Left ventricle myocardium inferior (tissue), 1 donor: ENCODE measurements at regions not wholly inside any gene's neighbourhood (a gene's known extent, or its start where the extent isn't known, plus 50 kb on each side); places are given as distances from the start of the nearest gene placed in this dataset.

Experiments
- DNase-seq: peaks from one replicate; pipeline ENCODE4 v3.0.0-alpha.2; 2020
- H3K27ac ChIP-seq: fragments of 200-600 bp; replicated peaks from 2 replicates; pipeline ENCODE4 v1.8.0; 2021
- H3K27me3 ChIP-seq: fragments of 200-600 bp; 2 replicates; pipeline ENCODE4 v1.8.0; 2021; ENCODE audit warnings: low read depth
- H3K36me3 ChIP-seq: fragments of 200-600 bp; 2 replicates; pipeline ENCODE4 v1.8.0; 2021
- H3K4me1 ChIP-seq: fragments of 200-600 bp; 2 replicates; pipeline ENCODE4 v1.8.0; 2021
- H3K4me3 ChIP-seq: fragments of 200-600 bp; 2 replicates; pipeline ENCODE4 v1.8.0; 2021; ENCODE audit warnings: mild to moderate bottlenecking, moderate library complexity
- H3K9me3 ChIP-seq: fragments of 200-600 bp; replicated peaks from 2 replicates; pipeline ENCODE4 v1.8.0; 2021
- intact Hi-C: fragments of 100-400 bp; cut with micrococcal nuclease; formaldehyde crosslinking; loops from one replicate; pipeline ENCODE4 v1.11.0; 2022
- TF ChIP-seq, protein P1 (sequence below): fragments of 200-600 bp; IDR thresholded peaks from 2 replicates; pipeline ENCODE4 v1.8.0; 2021; ENCODE audit warnings: antibody characterized with exemption, mild to moderate bottlenecking, borderline replicate concordance
- donor health status: DM: no; HTN: yes; CAD: no; lungs with severe emphysema.

DNA sequence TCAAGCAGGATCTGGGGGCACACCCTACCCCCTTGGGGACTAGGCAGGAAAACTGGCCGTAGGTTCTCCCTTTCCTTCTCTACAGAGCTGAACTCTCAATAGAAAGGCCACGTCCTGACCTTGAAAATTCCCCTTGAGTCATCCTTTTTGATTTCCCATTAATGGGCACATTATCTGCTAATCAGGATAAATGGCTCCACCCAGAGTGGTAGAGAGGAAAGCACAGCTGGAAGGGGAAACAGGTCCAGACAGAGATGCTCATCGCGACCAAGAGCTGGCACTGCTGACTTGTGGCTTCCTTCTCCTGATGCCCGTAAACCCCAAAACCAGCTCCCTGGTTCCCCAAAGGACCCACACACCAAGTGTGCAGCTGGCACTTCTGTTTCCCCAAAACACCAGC, 206.5 kb upstream of the CDH5 start:
- H3K36me3 ChIP-seq: no peaks in the 10 kb centered on the region
- intact Hi-C loops: no loop called here
- H3K4me1 ChIP-seq: peaks cover 3% of the 10 kb centered on the region
- peaks cover 22% of the 10 kb centered on the region for H3K27me3 ChIP-seq
- H3K27ac ChIP-seq: no peak overlapping the region
- DNase-seq: no peak
- TF ChIP-seq, protein P1, sequence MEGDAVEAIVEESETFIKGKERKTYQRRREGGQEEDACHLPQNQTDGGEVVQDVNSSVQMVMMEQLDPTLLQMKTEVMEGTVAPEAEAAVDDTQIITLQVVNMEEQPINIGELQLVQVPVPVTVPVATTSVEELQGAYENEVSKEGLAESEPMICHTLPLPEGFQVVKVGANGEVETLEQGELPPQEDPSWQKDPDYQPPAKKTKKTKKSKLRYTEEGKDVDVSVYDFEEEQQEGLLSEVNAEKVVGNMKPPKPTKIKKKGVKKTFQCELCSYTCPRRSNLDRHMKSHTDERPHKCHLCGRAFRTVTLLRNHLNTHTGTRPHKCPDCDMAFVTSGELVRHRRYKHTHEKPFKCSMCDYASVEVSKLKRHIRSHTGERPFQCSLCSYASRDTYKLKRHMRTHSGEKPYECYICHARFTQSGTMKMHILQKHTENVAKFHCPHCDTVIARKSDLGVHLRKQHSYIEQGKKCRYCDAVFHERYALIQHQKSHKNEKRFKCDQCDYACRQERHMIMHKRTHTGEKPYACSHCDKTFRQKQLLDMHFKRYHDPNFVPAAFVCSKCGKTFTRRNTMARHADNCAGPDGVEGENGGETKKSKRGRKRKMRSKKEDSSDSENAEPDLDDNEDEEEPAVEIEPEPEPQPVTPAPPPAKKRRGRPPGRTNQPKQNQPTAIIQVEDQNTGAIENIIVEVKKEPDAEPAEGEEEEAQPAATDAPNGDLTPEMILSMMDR: no peak
- H3K9me3 ChIP-seq: no peaks in the 10 kb centered on the region
- no peak overlapping the region for H3K4me3 ChIP-seq

DNA sequence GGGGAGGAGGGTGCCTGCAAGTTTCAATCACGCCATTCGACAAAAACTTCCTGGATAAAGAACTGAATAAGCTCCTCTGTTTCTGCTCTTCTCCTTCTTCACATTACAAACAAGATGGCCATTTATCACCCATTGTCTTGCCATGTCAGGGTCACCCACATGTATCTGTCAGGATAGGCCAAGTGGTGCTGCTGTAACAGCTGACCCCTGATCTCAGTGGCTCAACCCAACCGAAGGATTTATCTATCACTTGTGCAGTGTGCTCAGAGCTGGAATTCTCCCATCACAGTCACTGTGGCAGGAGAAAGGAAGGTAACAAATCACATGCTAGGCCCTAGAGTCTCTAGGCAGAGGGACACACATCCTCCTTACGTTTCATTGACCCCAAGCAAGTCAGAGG, 210.0 kb upstream of the CDH5 start:
- Histone ChIP-seq H3K4me1 (peaks cover 2% of the 10 kb centered on the region), H3K36me3 (no peaks in the 10 kb centered on the region), H3K27ac (no peak overlapping the region), H3K27me3 (no peaks in the 10 kb centered on the region), H3K9me3 (no peaks in the 10 kb centered on the region), H3K4me3 (no peak overlapping the region)
- intact Hi-C loops: no loop called here
- TF ChIP-seq, protein P1: no peak
- no peak for DNase-seq

DNA sequence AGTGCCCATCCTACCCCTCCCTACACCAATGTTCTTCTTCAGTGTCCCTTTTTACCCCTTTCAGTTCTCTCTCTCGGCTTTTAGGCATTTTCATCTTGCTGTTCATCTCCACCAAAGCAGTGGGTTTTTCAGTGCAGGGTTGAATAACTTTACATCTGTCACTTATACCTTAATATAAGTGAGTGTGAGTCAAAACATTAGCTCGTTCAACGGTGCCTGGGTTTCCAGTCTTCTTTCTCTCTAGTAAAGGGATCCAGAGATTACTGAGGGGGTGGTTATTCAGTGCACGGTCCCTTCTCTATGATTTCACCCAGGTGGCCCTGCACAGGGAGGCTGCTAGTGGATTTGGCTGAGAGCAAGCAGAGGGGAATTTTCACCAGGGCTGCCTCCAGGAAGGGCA, 210.6 kb upstream of the CDH5 start:
- Histone ChIP-seq H3K36me3 (no peaks in the 10 kb centered on the region), H3K4me3 (no peak overlapping the region), H3K4me1 (peaks cover 8% of the 10 kb centered on the region), H3K27me3 (no peaks in the 10 kb centered on the region), H3K27ac (no peak overlapping the region), H3K9me3 (no peaks in the 10 kb centered on the region)
- intact Hi-C loops: no loop called here
- TF ChIP-seq, protein P1: no peak
- no peak for DNase-seq

DNA sequence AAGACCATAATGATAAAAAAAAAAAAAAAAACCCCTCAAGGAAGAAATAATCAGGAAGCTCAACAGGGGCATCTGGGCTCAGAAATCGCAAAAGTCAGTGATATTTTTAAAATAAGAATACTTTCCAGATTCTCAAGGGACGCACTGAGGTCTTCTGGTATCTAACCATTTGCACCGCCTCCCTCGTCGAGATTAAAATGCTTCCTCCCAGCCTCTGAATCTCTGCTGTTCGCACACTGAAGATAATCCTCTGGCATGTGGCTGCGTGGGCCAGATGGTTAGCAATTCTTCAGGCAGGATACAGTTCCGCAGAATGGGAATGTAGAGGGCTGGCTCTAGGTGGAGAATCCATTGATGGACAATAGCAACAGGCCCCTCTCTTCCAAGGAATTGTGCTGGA, 211.7 kb upstream of the CDH5 start:
- H3K27ac ChIP-seq: no peak overlapping the region
- H3K4me3 ChIP-seq: no peak overlapping the region
- intact Hi-C loops: no loop called here
- DNase-seq: no peak
- H3K36me3 ChIP-seq: no peaks in the 10 kb centered on the region
- TF ChIP-seq, protein P1: no peak
- H3K4me1 ChIP-seq: peaks cover 16% of the 10 kb centered on the region
- H3K27me3 ChIP-seq: no peaks in the 10 kb centered on the region
- no peaks in the 10 kb centered on the region for H3K9me3 ChIP-seq

DNA sequence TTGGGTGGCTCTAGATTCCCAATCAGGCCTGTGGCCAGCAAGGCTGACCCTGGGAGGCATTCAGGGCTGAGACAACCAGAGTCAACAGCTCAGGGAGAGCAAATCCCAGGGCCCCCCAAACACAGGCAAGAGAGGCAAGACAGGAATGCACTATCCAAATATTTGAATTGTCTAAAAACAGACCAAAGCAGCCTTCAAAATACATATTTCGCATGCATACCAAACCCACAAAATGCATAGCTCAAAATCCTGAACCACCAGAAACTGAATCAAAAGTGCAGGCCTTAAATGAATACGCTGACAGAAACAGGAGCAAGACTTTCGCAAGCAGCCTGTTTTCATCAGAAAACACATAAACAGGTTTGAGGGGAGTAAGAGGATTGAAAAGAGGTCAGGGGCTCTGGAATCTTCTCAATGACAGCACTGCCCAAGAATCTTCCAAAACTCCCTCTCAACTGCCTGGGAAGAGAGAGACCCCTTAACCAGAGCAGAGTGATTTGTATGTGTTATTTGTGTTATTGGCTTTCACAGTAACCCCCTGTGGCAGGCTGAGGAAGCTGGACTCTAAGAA, 213.6 kb upstream of the CDH5 start:
- intact Hi-C loops: no loop called here
- no peaks in the 10 kb centered on the region for H3K27me3 ChIP-seq
- no peak for DNase-seq
- TF ChIP-seq, protein P1: no peak
- H3K9me3 ChIP-seq: no peaks in the 10 kb centered on the region
- no peaks in the 10 kb centered on the region for H3K36me3 ChIP-seq
- H3K27ac ChIP-seq: no peak overlapping the region
- H3K4me3 ChIP-seq: no peak overlapping the region
- peaks cover 16% of the 10 kb centered on the region for H3K4me1 ChIP-seq
